Glomerular visceral epithelial cell (primary cell): ENCODE measurements at regions not wholly inside any gene's neighbourhood (a gene's known extent, or its start where the extent isn't known, plus 50 kb on each side); places are given as distances from the start of the nearest gene placed in this dataset.

ENCODE experiments used
- DNase-seq: peaks from one replicate; pipeline ENCODE4 v3.0.0-alpha.2; 2016; ENCODE audit errors: extremely low spot score

- DNase-seq = no peak
Measured at GRCh38 chr4:123497340-123497739, 100.7 kb downstream of the SPRY1 start.

- no peak for DNase-seq
Measured at GRCh38 chr4:123501733-123502132, 105.1 kb downstream of the SPRY1 start.

- DNase-seq = no peak
Measured at GRCh38 chr4:123503698-123504363, 107.2 kb downstream of the SPRY1 start.

GRCh38 chr4:123505095-123506010 is 108.8 kb downstream of the SPRY1 start:
- DNase-seq = peak; percentile 58

GRCh38 chr4:123506011-123506695 is 109.6 kb downstream of the SPRY1 start:
- no peak for DNase-seq

- no peak for DNase-seq
Measured at GRCh38 chr4:123507376-123507775, 110.8 kb downstream of the SPRY1 start.

- no peak for DNase-seq
Measured at GRCh38 chr4:123510221-123510620, 113.6 kb downstream of the SPRY1 start.

GRCh38 chr4:123510659-123511058 is 114.1 kb downstream of the SPRY1 start:
- no peak for DNase-seq

GRCh38 chr4:123516576-123516975 is 120.0 kb downstream of the SPRY1 start:
- no peak for DNase-seq

GRCh38 chr4:123517176-123517575 is 120.6 kb downstream of the SPRY1 start:
- DNase-seq = no peak

GRCh38 chr4:123517971-123518370 is 121.4 kb downstream of the SPRY1 start:
- no peak for DNase-seq

GRCh38 chr4:123520325-123520724 is 123.7 kb downstream of the SPRY1 start:
- DNase-seq = no peak

GRCh38 chr4:123522081-123522480 is 125.5 kb downstream of the SPRY1 start:
- no peak for DNase-seq

GRCh38 chr4:123522646-123523045 is 126.1 kb downstream of the SPRY1 start:
- no peak for DNase-seq

- DNase-seq = no peak
Measured at GRCh38 chr4:123524958-123525628, 128.5 kb downstream of the SPRY1 start.

GRCh38 chr4:123526511-123526910 is 129.9 kb downstream of the SPRY1 start:
- no peak for DNase-seq

GRCh38 chr4:123528501-123529277 is 132.1 kb downstream of the SPRY1 start:
- no peak for DNase-seq

GRCh38 chr4:123529278-123529568 is 132.6 kb downstream of the SPRY1 start:
- no peak for DNase-seq

- no peak for DNase-seq
Measured at GRCh38 chr4:123530357-123530756, 133.8 kb downstream of the SPRY1 start.

- no peak for DNase-seq
Measured at GRCh38 chr4:123535037-123535748, 138.6 kb downstream of the SPRY1 start.

- DNase-seq = no peak
Measured at GRCh38 chr4:123536225-123536624, 139.6 kb downstream of the SPRY1 start.
